MM.1S (cell line): ENCODE measurements at regions not wholly inside any gene's neighbourhood (a gene's known extent, or its start where the extent isn't known, plus 50 kb on each side); places are given as distances from the start of the nearest gene placed in this dataset.

Source experiments
- CTCF ChIP-seq: fragments of 300-600 bp; sonication (generic); IDR thresholded peaks from 2 replicates; pipeline ENCODE4 v1.5.1; 2016; ENCODE audit warnings: antibody characterized with exemption, low read length, mixed read lengths
- EZH2 ChIP-seq: fragments of 300-600 bp; sonication (generic); optimal IDR thresholded peaks from 2 replicates; pipeline ENCODE3; 2017; ENCODE audit warnings: low read depth, mild to moderate bottlenecking, antibody characterized with exemption, low read length, mixed read lengths

GRCh38 chr10:56624082-56624481 is 263.0 kb upstream of the ZWINT start:
- TF ChIP-seq CTCF (no peak), EZH2 (no peak)
